LNCAP (cell line): ENCODE measurements at regions not wholly inside any gene's neighbourhood (a gene's known extent, or its start where the extent isn't known, plus 50 kb on each side); places are given as distances from the start of the nearest gene placed in this dataset.

ENCODE experiments used
- CTCF ChIP-seq: fragments of 450-650 bp; IDR thresholded peaks from 2 replicates; pipeline ENCODE4 v1.5.1; 2017; ENCODE audit warnings: mild to moderate bottlenecking

GRCh38 chr20:23214903-23215302 is 128.8 kb upstream of the CD93 start:
- no peak for TF ChIP-seq CTCF

- no peak for TF ChIP-seq CTCF
Observed at GRCh38 chr20:23212464-23212995, 126.4 kb upstream of the CD93 start.

- no peak for TF ChIP-seq CTCF
Observed at GRCh38 chr20:23212011-23212410, 125.9 kb upstream of the CD93 start.

DNA sequence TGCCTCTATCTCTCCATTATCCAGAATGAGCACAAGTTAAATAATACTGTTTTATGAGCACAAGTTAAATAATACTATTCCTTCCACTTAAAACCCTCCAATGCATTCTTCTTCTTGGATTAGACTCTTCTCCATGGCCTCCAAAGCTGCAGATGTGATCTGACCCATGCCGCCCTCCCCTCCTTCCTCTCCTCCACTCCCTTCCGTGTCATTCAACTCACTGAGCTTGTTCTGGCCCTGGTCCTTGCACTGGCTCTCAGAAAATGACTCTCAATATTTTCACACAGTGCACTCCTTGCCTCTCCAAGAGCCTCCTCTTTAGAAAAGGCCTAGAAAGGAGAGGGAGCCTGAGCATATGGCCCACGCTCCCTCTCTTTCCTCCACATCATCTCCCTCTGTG is 125.0 kb upstream of the CD93 start:
- TF ChIP-seq CTCF = no peak

- no peak for TF ChIP-seq CTCF
Observed at GRCh38 chr20:23207826-23208540, 121.9 kb upstream of the CD93 start.

DNA sequence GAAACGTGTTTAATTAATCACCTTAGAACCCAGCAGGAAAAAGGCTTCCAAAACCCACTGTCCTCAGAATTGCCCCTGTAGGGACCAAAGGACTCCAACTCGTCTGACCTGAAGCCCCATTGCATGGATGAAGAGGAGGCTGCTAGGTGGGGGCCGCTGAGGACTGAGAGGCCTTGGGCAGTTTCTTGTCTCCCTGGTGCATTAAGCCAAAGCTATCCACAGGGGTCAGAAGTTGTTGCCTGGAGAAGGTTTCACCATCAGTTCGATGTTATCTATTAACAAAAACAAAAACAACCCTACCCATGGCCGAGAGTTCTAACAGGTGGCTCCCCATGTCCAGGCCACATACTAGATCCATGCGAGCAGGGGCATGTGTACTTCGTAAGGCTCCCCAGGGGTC is 120.9 kb upstream of the CD93 start:
- TF ChIP-seq CTCF = no peak

- TF ChIP-seq CTCF = no peak
Observed at GRCh38 chr20:23206061-23206460, 119.9 kb upstream of the CD93 start.
